ENCODE measurements at regions not wholly inside any gene's neighbourhood (a gene's known extent, or its start where the extent isn't known, plus 50 kb on each side); places are given as distances from the start of the nearest gene placed in this dataset.

GRCh38 chr6:22826961-22827360 is 257.6 kb downstream of the HDGFL1 start:
- no peak for TF ChIP-seq EZH2 (IDR thresholded peaks at IDR 0.05; ENCODE audit: borderline replicate concordance, low read depth, low read length, severe bottlenecking)
- no peak for TF ChIP-seq CTCF (IDR thresholded peaks at IDR 0.05; ENCODE audit: borderline replicate concordance, extremely low read depth, low read length, poor library complexity, severe bottlenecking)

Data from DND-41 (cell line).